NB4 (cell line): ENCODE measurements at regions not wholly inside any gene's neighbourhood (a gene's known extent, or its start where the extent isn't known, plus 50 kb on each side); places are given as distances from the start of the nearest gene placed in this dataset.

Source experiments
- DNase-seq: peaks from one replicate; pipeline ENCODE4 v3.0.0; 2010; ENCODE audit warnings: low read depth
- H3K4me3 ChIP-seq: one replicate; pipeline ENCODE4 v1.5.1; 2011; ENCODE audit warnings: mild to moderate bottlenecking, low read depth, low read length, moderate library complexity
- CTCF ChIP-seq: IDR thresholded peaks from one replicate; pipeline ENCODE4 v1.5.1; 2012; ENCODE audit warnings: low read depth, low read length
- MAX ChIP-seq: IDR thresholded peaks from 2 replicates; pipeline ENCODE4 v1.6.1; 2011; ENCODE audit warnings: low read depth, low read length
- MYC ChIP-seq: IDR thresholded peaks from 2 replicates; pipeline ENCODE4 v1.6.1; 2011; ENCODE audit warnings: low read depth, low read length
- POLR2A ChIP-seq: IDR thresholded peaks from 2 replicates; pipeline ENCODE4 v1.6.1; 2011; ENCODE audit warnings: mild to moderate bottlenecking; ENCODE audit not compliant: insufficient read length; ENCODE audit errors: extremely low read depth

GRCh38 chr10:125534515-125534914, 148.4 kb downstream of the TEX36 start:
- DNase-seq: no peak
- no peak overlapping the region for H3K4me3 ChIP-seq
- TF ChIP-seq POLR2A (no peak), MYC (no peak), CTCF (no peak)

- TF ChIP-seq CTCF: no peak
- TF ChIP-seq MAX: no peak
- no peak for TF ChIP-seq POLR2A
- no peak for TF ChIP-seq MYC
- no peak overlapping the region for H3K4me3 ChIP-seq
- DNase-seq: no peak
Measured at GRCh38 chr10:125533866-125534265, 149.1 kb downstream of the TEX36 start.

GRCh38 chr10:125531465-125531864, 151.5 kb downstream of the TEX36 start:
- DNase-seq: no peak
- TF ChIP-seq POLR2A (no peak), MAX (no peak), MYC (no peak), CTCF (no peak)
- no peak overlapping the region for H3K4me3 ChIP-seq

- DNase-seq: no peak
- no peak overlapping the region for H3K4me3 ChIP-seq
- no peak for TF ChIP-seq CTCF
- TF ChIP-seq POLR2A: no peak
- no peak for TF ChIP-seq MAX
- no peak for TF ChIP-seq MYC
Measured at GRCh38 chr10:125523347-125523746, 159.6 kb downstream of the TEX36 start.

GRCh38 chr10:125521721-125522680, 161.0 kb downstream of the TEX36 start:
- peak; percentile 70 for TF ChIP-seq CTCF
- 0 out of 2 replicates have a peak, but pooled peaks have one; percentile 11 for TF ChIP-seq MYC
- no peak for TF ChIP-seq POLR2A
- 0 out of 2 replicates have a peak, but pooled peaks have one; percentile 33 for TF ChIP-seq MAX
- no peak overlapping the region for H3K4me3 ChIP-seq
- DNase-seq: peak; percentile 69
